Stimulated activated CD8-positive, alpha-beta memory T cell treated with anti-CD3 and anti-CD28 coated beads, Interleukin-2, amount 100 ng/mL, for 1 hour (primary cell): ENCODE measurements at regions not wholly inside any gene's neighbourhood (a gene's known extent, or its start where the extent isn't known, plus 50 kb on each side); places are given as distances from the start of the nearest gene placed in this dataset.

Source experiments
- DNase-seq, 2 donors: peaks; one replicate each; pipeline ENCODE4 v3.0.0-alpha.2; 2020; ENCODE audit warnings: low read depth in 2 of 2

- no peak for DNase-seq
Measured at GRCh38 chr6:148203281-148203925, 139.2 kb upstream of the SASH1 start.

- DNase-seq, result peak in 1 of 2 donors; percentile 5
Measured at GRCh38 chr6:148203970-148204369, 138.7 kb upstream of the SASH1 start.

DNA sequence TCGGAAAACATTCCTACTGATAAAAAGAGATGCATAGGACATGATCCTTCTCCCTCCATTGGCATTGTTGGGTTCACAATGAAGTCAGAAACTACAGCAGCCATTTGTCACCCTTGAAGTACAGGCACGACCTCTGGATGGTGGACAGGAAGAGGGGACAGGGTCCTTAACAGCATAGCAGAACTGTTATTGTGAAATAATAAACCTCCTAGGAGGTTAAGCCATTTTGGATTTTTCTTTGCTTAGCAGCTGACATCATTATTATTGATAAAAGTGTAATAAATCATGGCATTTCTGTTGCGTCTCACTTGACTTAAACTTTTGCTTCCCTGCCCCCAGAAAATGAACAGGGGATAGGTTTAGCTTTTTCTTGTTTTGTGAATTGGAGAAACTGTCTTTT is 134.3 kb upstream of the SASH1 start:
- DNase-seq, result no peak

GRCh38 chr6:148211777-148212324 is 130.8 kb upstream of the SASH1 start:
- DNase-seq, result no peak

- no peak for DNase-seq
Measured at GRCh38 chr6:148212366-148212765, 130.3 kb upstream of the SASH1 start.

DNA sequence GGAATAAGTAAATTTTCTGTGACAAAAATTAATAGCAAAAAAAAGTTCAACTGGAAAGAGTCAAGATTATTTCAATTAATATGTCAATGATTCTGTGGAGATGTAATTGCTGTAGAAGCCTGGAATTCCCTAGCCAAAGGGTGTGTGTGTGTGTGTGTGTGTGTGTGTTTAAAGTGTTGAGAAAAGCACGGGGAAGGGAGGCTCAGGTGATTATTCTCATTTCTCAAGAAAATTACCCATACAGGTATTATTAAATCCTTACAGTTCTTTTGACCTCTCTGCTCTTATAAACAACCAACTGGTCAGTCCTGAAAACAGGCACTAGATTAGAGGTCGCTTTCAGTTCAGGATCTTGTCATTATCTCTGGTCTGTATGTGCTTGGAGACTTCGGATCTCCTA is 129.3 kb upstream of the SASH1 start:
- DNase-seq, result no peak

GRCh38 chr6:148214667-148215066 is 128.0 kb upstream of the SASH1 start:
- DNase-seq, result no peak

- DNase-seq, result no peak
Measured at GRCh38 chr6:148217051-148217450, 125.6 kb upstream of the SASH1 start.

- no peak for DNase-seq
Measured at GRCh38 chr6:148217921-148218320, 124.7 kb upstream of the SASH1 start.

DNA sequence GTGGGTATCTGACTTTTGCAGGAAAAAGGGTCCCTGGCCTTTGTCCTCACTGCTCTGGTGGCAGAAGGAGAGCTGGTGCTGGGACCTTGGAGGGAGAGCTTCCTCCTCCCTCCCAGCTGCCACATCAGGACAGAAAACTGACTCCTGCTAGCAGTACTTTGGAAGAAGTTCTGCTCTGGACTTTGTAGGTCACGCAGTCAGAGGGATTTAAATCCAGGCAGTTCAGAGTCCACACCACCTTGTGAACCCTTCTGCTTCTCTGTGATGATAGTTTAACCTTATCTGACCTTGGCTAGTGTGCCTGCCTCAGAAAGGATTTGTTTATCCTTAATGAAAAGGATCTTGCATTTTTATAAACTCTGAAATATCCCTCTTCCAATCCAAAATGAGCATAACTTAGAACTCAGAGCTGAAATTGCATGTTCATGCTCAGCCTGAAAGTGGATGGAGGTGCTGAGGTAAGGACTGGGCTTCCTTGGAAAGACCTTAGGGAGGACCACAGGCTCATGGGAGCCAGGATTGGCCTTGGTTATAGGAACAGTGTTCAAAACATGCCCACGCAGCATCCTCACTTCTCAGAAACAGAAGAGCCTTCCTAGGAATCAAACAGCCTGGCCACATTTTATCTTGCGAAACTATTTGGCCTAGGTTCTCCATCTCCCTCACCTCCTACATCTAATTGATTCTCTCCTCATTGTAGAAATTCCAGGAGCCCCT is 123.9 kb upstream of the SASH1 start:
- no peak for DNase-seq

GRCh38 chr6:148221196-148221979 is 121.2 kb upstream of the SASH1 start:
- no peak for DNase-seq

DNA sequence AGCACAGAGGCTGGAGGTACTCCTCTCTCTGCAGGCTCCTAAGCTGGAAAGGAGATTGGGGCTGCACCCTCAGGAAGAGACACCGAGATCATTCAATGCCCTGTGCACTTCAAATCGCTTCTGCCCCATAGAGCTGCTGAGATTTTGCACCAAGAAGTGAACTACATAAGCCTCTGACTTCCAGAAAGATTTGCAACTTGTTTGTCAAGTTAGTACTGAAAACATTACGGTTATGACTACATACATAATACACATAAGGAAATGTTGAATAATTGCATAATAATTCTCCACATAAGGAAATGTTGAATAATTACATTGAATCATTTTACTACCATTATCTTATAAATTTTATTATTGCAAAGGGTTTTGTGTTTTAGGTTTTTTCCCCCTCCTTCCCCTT is 120.3 kb upstream of the SASH1 start:
- DNase-seq, result no peak

GRCh38 chr6:148222846-148223245 is 119.8 kb upstream of the SASH1 start:
- DNase-seq, result no peak

DNA sequence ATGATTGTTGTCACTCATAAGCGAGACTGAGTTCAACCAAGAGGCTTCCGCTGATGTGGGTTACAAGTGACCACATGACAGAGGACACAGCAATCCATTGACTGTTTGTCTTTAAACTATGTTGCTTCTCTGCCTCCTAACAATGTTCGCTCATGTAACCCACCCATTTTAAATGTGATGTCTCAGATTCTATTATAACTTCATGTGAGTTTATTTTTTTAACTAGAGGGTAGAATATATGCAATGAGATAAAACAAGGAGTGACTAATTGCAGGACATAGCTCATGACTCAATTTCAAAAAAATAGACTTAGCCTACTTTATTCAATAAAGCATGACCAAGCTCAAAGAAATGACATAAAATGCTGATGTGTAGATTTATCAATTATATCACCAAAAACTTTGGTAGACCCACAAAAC is 119.2 kb upstream of the SASH1 start:
- no peak for DNase-seq

DNA sequence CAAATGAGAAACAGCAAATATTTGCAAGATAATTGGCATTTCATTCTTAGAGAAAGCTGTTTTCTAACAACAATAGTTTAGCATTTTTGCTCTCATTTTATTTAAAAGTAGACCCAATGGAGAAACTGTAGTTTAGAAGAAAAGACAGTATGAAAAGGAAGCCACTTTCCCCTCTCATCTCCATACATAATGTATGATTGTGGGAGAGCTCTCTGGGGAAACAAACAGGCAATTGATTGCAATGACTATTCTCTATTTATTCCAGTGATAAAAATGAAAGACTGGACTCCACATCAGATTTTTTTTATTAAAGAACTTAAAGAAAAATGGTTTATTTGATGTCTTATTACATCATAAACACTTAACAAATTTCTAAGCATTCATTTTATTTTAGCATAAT is 116.8 kb upstream of the SASH1 start:
- no peak for DNase-seq

- no peak for DNase-seq
Measured at GRCh38 chr6:148226284-148226683, 116.4 kb upstream of the SASH1 start.

GRCh38 chr6:148231572-148231971 is 111.1 kb upstream of the SASH1 start:
- no peak for DNase-seq

GRCh38 chr6:148235446-148235845 is 107.2 kb upstream of the SASH1 start:
- no peak for DNase-seq

GRCh38 chr6:148238713-148239112 is 103.9 kb upstream of the SASH1 start:
- no peak for DNase-seq

DNA sequence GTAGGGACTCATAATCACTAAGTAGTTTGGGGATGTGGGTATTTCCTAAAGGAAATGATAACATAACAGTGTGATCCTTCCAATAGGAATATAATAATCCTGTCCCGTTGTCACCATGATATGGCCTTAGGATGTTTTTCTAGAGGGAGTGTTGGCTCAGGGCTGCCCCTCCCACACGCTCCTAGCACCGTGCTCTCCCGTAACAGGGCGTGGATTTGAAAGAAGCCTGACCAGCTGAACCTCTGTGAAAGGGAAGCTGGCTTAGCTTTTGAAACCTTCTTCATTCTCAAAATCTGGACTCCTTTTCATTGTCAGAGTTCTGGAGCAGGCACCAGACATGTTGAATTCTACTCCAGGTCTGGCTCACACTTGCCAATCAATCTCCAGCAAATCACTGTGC is 103.4 kb upstream of the SASH1 start:
- DNase-seq, result no peak

DNA sequence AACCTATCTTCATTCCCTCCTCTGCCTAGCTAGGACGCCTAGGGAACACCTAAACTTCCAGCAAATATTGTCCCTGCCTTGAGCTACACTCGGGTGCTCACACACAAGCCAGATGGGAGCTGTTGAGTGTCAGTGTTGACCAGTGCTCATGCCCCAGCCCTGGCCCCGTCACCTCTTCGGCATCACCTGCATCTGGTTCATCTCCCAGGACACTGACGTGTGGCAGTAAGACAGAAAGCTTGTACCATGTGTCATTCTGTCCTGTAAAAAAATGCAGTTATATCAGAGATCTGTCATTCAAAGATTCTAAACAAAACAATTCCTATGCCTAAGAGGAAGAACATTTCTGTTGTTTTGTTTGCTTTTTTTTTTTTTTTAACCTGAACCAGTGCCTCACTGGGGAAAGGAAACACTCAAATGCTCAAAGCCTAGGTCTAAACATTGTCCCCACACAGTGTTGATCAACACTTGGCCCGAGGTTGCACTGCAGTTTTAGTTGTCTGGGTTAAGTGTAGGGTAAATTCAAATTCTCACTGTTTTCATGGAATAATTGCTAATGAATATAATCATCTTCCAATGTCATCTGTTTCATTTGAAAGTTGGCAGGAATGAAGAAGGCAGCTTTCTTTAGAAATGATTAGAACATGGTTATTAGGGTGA is 102.7 kb upstream of the SASH1 start:
- DNase-seq, result no peak

- DNase-seq, result no peak
Measured at GRCh38 chr6:148240461-148240840, 102.2 kb upstream of the SASH1 start.
